Right atrium auricular region (tissue), 2 donors: ENCODE measurements at regions not wholly inside any gene's neighbourhood (a gene's known extent, or its start where the extent isn't known, plus 50 kb on each side); places are given as distances from the start of the nearest gene placed in this dataset.
"Not testable (repeated sequence)": the region's sequence is repeated elsewhere in the genome, so short reads cannot be mapped to it uniquely, and the experiment has no call there.

Experiments
- DNase-seq: peaks from one replicate; pipeline ENCODE4 v3.0.0-alpha.2; 2019; ENCODE audit warnings: low spot score
- H3K27ac ChIP-seq, 2 donors: fragments of 200-600 bp; sonication (generic); 1 replicate in 1 of 2; 2 replicates in 1 of 2; pipeline ENCODE4 v1.5.1; 2016 to 2019
- H3K27me3 ChIP-seq, 2 donors: fragments of 200-600 bp; sonication (generic); one replicate each; pipeline versions ENCODE4 v1.5.1 to v1.6.0; 2017 to 2019
- H3K36me3 ChIP-seq: fragments of 200-600 bp; sonication (generic); one replicate; pipeline ENCODE4 v1.5.1; 2016
- H3K4me1 ChIP-seq, 2 donors: fragments of 200-600 bp; sonication (generic); one replicate each; pipeline versions ENCODE4 v1.5.1 to v1.6.0; 2017 to 2019
- H3K4me3 ChIP-seq, 2 donors: fragments of 200-600 bp; sonication (generic); 1 replicate in 1 of 2; 2 replicates in 1 of 2; pipeline ENCODE4 v1.5.1; 2017 to 2019; ENCODE audit warnings: mild to moderate bottlenecking in 1 of 2, moderate library complexity in 1 of 2
- H3K9me3 ChIP-seq, 2 donors: fragments of 200-600 bp; sonication (generic); one replicate each; pipeline ENCODE4 v1.5.1; 2019
- TF ChIP-seq, protein P1 (sequence below), 2 donors: fragments of 200-600 bp; sonication (generic); IDR thresholded peaks; one replicate each; pipeline ENCODE4 v1.5.1; 2019; ENCODE audit warnings: antibody characterized with exemption in 2 of 2

- DNase-seq = no peak
- Histone ChIP-seq H3K27ac (no peak overlapping the region), H3K9me3 (no peaks in the 10 kb centered on the region), H3K4me3 (no peak overlapping the region), H3K27me3 (no peaks in the 10 kb centered on the region), H3K4me1 (no peaks in the 10 kb centered on the region), H3K36me3 (no peaks in the 10 kb centered on the region)
- TF ChIP-seq, protein P1, sequence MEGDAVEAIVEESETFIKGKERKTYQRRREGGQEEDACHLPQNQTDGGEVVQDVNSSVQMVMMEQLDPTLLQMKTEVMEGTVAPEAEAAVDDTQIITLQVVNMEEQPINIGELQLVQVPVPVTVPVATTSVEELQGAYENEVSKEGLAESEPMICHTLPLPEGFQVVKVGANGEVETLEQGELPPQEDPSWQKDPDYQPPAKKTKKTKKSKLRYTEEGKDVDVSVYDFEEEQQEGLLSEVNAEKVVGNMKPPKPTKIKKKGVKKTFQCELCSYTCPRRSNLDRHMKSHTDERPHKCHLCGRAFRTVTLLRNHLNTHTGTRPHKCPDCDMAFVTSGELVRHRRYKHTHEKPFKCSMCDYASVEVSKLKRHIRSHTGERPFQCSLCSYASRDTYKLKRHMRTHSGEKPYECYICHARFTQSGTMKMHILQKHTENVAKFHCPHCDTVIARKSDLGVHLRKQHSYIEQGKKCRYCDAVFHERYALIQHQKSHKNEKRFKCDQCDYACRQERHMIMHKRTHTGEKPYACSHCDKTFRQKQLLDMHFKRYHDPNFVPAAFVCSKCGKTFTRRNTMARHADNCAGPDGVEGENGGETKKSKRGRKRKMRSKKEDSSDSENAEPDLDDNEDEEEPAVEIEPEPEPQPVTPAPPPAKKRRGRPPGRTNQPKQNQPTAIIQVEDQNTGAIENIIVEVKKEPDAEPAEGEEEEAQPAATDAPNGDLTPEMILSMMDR (IDR thresholded peaks at IDR 0.05) = no peak
These were observed 128.1 kb upstream of the KCNJ18 start for GRCh38 chr17:21564262-21564661.

DNA sequence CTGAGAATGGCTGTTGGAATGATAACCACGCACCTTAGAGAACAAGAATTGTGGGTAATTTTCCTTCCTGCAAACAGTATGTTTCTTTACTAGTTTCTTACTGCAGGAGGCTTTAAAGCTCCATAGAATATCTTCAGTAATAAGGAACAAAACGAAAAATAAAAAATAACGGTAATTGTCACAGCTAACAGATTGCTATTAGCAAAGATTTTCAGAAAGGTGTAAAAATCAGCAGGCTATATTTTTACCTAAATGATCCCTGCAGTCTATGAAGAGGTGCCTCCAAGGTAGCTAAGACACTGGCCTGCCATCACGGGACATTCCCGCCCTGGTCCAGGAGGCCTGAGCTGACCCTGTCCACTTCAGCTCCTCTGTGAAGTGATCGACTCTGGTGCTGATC, 127.6 kb upstream of the KCNJ18 start:
- H3K27me3 ChIP-seq, DNase-seq, H3K9me3 ChIP-seq, H3K4me3 ChIP-seq, H3K27ac ChIP-seq, H3K36me3 ChIP-seq, H3K4me1 ChIP-seq: not testable (repeated sequence)

DNA sequence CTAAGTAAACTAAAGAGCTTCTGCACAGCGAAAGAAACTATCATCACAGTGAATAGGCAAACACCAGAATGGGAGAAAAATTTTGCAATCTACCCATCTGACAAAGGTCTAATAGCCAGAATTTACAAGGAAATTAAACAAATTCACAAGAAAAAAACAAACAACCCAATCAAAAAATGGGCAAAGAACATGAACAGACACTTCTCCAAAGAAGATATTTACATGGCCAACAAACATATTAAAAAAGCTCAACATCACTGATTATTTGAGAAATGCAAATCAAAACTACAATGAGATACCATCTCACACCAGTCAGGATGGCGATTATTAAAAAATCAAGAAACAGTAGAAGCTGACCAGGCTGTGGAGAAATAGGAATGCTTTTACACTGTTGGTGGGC, 121.9 kb upstream of the KCNJ18 start:
- not testable (repeated sequence) for H3K36me3 ChIP-seq, H3K4me3 ChIP-seq, H3K4me1 ChIP-seq, DNase-seq, H3K27me3 ChIP-seq, H3K9me3 ChIP-seq, H3K27ac ChIP-seq

- DNase-seq, H3K4me3 ChIP-seq, H3K27me3 ChIP-seq, H3K9me3 ChIP-seq, H3K36me3 ChIP-seq, H3K27ac ChIP-seq, H3K4me1 ChIP-seq: not testable (repeated sequence)
These were observed 120.2 kb upstream of the KCNJ18 start for GRCh38 chr17:21572148-21572547.

- not testable (repeated sequence) for H3K4me1 ChIP-seq, H3K27me3 ChIP-seq, H3K27ac ChIP-seq, H3K36me3 ChIP-seq, H3K9me3 ChIP-seq, DNase-seq
- H3K4me3 ChIP-seq = peak overlapping the region in 1 of 2 donors; percentile 51
These were observed 118.9 kb upstream of the KCNJ18 start for GRCh38 chr17:21573271-21573960.

DNA sequence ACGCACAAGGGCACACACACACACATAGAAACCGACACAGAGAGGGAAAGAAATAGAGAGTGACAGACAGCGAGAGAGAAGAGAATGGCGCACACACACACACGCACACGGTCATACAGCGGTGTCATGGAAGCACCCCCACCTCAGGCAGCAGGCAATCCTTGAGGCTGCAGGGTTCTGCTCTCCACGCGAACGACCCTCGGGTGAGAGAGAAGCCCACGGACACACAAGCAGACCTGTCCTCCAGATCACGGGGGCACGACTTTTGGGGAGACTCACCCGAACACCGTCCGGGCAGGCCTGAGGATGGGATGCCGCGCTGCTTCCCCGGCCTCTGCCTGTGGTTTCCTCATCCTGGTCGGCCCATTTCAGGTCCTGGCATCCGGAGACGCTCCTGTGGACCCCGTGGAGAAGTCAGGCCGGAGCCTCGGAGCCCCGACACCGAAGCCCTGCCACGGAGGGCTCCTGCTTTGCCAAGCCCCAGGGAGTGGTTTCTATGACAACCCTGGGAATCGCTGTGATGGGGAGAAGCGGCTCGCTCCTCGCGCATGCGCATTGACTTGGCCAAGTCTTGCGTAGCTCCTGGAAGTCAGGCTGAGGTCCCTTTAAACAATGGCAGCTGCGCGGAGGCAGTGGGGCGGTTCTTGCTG, 118.2 kb upstream of the KCNJ18 start:
- H3K36me3 ChIP-seq = no peaks in the 10 kb centered on the region
- TF ChIP-seq, protein P1 (IDR thresholded peaks at IDR 0.05) = no peak
- no peaks in the 10 kb centered on the region for H3K4me1 ChIP-seq
- no peaks in the 10 kb centered on the region for H3K9me3 ChIP-seq
- H3K4me3 ChIP-seq = peak overlapping the region; percentile 33 to 51
- no peaks in the 10 kb centered on the region for H3K27me3 ChIP-seq
- DNase-seq = peak; percentile 69
- H3K27ac ChIP-seq = no peak overlapping the region

DNA sequence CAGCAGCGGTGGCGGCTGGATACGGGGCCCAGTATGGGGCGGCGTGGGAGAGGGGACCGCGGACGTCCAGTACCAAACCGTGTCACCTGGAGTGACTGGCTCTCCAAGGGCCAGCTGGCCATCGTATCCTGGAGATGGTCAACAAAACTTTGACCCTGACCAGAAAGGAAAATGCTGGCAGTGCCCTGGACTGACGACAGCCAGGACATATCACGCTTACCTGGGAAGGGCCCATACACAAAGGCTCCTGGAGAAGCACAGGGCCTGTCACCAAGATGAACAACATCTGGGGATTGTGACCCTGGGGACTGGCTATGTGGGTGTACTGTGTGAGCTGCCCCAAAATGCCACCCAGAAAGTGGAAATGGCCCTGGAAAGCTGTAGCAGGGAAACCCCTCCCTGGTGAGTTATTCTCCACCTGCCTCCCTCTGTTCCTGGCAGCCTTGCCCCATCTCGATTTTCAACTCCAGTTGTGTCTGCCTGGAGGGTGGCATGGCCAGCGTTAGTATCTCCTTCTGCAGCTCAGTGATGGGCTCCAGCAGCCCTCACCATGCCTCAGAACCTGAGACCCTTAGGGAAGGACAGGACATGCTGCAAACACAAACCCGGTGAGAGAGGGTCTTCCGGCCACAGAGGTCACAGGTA, 117.6 kb upstream of the KCNJ18 start:
- H3K27me3 ChIP-seq = not testable (repeated sequence)
- peak overlapping the region in 1 of 2 donors; percentile 51 for H3K4me3 ChIP-seq

GRCh38 chr17:21578783-21579182, 113.5 kb upstream of the KCNJ18 start:
- H3K4me3 ChIP-seq, H3K27ac ChIP-seq, H3K36me3 ChIP-seq, H3K9me3 ChIP-seq, H3K27me3 ChIP-seq, H3K4me1 ChIP-seq, DNase-seq: not testable (repeated sequence)

More for the DNA sequence above, 117.6 kb upstream of the KCNJ18 start:
- not testable (repeated sequence) for H3K4me1 ChIP-seq, DNase-seq, H3K36me3 ChIP-seq, H3K27ac ChIP-seq, H3K9me3 ChIP-seq

GRCh38 chr17:21592774-21593173, 99.5 kb upstream of the KCNJ18 start:
- DNase-seq = no peak
- no peaks in the 10 kb centered on the region for H3K4me1 ChIP-seq
- TF ChIP-seq, protein P1 (IDR thresholded peaks at IDR 0.05) = no peak
- H3K4me3 ChIP-seq = no peak overlapping the region
- no peak overlapping the region for H3K27ac ChIP-seq
- no peaks in the 10 kb centered on the region for H3K36me3 ChIP-seq
- no peaks in the 10 kb centered on the region for H3K27me3 ChIP-seq
- H3K9me3 ChIP-seq = no peaks in the 10 kb centered on the region

DNA sequence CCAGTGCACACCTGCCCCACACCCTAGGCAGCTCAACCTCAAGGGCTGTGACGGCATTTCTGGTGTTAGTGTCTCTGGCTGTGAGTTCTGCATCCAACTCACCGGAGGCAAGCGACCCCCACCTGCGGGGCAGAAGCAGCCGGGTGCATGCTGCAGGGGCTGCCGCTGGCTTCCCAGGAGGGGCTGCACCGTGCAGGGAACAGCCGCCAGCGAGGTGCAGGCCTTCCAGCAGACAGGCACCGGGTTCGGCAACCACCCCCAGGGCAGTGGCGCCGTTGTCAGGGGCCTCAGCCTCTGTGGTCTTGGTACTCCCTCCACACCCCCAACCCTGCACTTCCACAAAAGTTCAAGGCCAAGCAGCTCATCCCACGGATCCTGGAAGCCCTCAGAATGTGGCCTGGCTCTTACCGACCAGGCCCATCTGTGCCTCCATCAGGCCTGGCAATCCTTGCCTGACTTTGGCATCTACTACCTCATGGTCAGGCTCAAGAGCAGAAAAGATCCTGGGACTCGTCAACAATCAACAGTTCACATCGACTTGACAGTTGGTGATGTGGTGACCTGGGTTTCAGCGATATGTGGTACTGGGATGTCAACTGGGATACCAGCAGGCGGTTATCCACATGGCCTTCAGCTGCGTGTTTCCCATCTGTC, 98.7 kb upstream of the KCNJ18 start:
- DNase-seq, H3K4me3 ChIP-seq, H3K4me1 ChIP-seq, H3K27ac ChIP-seq, H3K36me3 ChIP-seq, H3K9me3 ChIP-seq, H3K27me3 ChIP-seq: not testable (repeated sequence)
